ENCODE measurements at regions not wholly inside any gene's neighbourhood (a gene's known extent, or its start where the extent isn't known, plus 50 kb on each side); places are given as distances from the start of the nearest gene placed in this dataset.

DNA sequence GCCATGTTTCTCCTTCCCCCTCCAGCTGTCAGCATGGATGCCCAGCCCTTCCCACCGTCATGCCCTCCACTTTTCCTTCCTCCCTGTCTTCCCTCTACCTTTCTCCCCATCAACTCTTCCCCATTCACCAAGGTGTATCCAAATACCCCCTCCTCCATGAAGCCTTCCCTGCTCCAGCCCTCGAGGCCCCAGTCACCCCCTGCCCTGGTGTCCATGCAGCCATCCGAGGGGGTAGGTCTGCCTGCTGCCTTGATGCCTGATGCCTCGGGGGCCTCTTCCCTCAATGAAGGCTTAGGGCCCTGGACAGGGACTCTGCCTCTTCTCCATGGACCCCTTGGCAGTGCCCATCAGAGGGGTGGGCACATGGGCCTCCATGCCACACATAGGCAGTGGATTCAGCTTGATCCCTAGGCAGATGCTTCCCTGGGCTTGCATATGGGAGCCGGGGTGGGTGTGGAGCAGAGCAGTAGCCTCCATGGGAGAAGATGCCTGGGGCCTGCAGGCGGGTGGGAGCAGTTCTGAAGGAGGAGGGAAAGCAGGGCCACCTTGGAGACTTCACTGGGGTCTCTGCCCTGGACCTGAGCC is 795.8 kb downstream of the BRD1 start:
- DNase-seq, result no peak

DNA sequence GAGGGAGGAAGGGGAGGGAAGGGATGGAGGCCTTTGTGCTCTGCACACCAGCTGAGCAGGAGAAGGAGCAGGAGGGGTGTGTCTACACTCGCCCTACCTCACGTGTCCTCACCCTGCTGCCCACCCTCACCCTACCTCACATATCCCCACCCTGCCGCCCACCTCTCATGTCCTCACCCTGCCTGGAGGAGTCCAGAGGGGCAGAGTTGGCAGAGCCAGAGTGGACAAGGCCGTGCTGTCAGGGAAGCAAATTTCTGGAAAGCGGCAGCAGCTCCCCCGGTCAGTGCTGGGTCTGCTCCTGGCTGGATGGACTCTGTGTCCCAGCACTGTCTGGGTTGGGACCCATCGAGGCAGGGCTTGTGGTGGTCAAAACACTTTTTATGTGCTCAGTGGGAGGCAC is 799.6 kb downstream of the BRD1 start:
- no peak for DNase-seq

DNA sequence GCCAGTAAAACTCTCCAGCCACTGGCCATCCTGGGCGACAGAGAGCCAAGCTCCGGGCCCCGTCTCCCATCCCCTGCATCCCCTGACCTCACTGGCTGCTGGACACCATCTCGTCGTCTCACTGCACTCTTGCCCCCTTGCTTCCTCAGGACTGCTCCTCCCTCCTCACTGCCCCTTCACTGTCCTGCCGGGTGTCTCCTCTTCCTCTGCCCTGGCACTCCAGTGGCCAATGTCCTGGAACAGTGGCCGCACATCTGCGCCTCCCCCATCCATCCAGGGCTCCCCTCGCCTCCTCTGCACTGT is 800.4 kb downstream of the BRD1 start:
- DNase-seq, result no peak

DNA sequence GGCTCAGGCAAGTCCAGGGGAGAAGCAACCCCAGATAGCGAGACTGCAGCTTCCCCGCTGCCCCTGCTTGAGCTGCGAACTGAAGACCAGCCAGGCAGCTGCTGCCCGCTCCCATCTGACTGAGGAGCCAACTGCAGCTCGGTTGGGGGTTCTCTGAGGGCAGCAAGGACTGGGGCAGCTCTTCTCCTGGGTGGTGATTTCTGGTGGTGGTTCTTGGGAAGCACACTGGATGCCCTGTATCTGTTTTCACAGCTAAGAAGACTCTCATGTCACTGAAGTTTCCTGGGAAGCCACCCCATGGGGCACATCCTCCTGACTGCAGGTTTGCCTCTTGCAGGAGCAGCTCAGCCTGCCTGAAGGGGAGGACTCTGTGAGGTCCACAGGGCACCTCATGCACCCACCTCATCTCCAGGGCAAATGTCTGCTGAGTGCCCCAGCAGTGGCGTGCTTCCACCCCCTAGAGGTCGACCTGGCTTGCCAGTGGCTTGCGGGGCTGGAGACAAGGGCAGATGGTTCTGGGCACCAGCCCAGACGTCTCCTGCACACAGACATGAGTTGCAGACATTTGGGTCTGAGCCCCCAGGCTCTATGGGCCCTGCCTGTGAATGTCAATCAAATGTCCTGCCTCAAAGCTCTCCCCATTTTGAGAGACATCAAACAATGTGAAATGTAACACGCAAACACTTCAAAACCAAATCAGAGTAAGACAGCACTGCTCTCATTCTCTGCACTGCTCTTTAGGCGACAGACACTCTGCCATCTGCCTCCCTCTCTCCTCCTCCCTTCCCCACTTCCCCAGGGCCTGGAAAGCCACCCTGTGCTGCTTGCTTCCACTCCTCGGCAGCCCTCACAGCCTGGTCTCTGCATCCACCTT is 800.9 kb downstream of the BRD1 start:
- DNase-seq, result no peak

DNA sequence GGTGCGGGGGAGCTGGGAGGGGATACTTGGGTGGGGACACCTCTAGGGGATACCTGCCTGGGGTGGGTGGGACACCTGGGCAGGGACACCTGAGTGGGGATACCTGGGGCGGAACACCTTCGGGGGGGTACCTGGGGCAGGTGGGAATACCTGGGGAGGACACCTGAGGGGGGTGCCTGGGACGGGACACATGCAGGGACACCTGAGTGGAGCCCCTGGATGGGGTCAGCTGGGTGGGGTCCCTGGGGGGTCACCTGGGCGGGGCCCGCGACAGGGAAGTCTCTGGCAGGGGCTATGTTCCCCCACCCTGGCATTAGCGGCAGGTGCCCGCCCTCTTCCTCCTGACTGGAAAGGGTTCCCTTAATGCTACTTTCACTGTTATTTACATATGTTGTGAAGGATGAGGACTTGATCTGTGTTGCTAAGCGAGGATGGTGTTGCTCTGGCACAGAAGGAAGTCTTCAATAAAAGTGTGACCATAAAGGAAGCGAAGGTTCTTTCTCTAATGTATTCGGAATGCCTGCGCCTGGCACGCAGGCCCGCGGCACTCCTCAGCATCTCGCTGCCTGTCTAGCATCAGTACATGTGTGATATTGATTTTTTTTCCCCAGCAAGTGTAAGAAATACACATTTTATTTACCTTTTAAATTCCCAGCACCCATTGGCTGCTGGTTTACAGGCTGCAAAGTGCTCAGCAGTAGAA is 801.7 kb downstream of the BRD1 start:
- DNase-seq, result no peak

DNA sequence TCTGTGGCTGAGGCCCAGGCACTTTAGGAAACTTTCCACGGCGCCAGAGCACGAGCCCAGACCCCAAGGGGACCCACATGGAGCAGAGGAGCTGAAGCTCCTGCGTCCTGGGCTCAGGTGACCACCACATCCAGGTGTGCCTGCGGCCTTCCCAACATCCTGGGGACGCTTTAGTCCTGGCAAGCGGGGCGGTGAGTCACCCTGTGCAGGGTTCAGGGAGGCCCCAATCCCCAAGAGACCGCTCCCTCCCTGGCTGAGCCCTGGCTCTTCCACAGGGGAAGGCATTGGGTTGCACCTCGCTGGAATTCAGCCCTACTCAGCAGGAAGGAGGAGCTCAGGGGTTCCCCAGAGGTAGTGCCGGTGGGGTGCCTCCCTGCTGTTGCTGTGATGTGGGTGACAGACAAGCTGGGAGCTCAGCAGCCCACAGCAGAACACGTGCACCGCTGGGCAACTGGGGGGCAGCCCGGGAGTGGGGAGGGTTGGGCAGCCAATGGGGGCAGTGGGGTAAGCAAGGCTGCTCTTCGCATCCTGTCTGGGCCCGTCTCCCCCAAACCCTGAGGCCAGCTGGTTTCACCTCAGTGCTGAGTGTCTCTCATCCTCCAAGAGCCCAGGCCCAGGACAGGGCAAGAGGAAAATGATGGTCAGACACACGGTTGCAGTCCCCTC is 802.8 kb downstream of the BRD1 start:
- DNase-seq, result no peak

DNA sequence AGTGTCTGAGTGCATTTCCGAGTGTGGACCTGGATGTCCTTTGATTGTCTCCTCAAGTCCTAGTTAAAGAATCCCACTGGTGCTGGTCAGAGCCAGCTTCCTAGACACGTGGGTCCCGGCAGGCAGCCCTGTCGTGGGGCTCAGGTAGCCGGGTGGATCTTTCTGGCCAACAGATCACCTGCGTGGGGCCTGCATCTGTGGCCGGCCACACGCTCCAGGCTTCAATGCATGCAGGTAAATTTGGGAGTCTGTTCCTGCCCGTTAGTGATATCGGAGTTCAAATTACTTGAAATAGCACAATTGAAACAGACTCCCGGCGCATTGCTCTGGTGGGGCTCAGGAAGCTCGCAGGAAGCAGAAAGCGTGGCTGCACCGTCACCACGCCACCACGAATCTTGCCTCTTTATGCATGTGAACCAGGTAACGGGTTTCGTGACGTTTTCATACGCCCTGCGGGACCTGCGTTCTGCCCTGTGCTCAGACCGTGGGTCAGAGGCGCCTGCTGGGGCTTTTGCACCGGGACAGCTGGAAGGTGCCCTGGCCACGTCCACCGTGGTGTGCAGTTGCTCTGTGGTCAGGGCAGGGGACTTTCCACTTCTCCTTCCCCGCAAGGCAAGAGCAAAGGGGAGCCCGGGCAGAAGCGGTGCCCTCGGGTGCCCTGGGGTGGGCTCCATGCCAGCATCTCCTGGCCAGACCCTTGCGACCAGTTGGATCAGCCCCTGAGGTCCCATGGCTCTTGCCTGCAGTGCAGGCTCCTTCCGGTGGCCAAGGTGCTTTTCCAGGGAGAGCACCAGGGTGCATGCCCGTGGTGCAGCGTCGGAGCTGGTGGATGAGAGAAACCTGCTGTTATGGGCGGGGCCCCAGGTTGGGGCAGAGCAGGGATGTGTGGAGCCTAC is 803.5 kb downstream of the BRD1 start:
- DNase-seq, result no peak

DNA sequence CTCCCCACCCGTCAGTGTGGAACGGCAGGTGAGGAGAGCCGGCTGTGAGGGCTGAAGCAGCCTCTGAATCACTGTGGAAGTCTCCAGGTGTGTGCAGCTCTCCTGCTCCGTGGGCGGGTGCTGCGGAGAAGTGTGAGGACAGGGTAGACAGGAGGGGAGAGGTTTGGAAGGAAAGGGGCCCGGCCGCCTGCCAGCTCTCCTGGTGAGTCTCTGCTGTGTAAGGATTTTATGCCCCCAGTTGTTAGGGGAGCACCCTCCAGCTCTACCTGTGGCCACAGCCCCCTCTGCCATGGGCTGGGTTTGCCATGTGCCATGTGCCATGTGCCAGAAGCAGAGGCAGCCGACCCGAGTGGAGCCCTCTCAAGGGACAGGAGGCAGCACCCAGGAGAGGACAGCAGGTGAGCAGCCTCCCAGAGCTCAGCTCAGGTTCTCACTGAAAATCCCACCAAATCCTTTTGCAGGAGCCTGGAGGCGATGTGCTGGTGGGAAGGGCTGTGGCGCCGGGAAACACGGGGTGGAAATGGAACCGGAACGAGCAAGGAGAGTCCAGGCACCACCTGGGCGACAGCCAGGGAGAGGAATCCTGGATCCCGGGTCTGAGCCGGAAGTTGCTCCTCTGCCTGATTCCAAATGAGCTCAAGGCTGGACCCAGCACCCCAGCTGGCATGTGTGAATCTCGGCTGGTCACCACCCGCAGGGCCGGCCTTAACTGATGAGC is 804.4 kb downstream of the BRD1 start:
- no peak for DNase-seq

DNA sequence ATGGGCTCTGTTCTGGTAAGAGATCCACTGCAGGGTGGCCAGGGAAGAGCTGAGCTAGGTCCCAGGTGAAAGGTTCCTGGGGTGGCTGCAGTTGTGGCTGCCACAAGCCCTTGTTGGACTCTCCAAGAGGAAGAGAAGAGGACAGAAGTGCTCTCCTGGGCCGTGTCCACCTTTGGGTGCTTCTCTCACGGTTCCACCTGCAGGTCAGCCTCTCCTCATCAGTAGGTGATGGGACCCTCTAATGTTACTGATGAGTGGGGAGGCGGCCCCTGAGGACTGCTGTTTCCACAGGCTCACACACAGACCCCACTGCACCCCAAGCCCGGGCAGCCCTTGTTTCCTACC is 804.9 kb downstream of the BRD1 start:
- DNase-seq, result no peak

DNA sequence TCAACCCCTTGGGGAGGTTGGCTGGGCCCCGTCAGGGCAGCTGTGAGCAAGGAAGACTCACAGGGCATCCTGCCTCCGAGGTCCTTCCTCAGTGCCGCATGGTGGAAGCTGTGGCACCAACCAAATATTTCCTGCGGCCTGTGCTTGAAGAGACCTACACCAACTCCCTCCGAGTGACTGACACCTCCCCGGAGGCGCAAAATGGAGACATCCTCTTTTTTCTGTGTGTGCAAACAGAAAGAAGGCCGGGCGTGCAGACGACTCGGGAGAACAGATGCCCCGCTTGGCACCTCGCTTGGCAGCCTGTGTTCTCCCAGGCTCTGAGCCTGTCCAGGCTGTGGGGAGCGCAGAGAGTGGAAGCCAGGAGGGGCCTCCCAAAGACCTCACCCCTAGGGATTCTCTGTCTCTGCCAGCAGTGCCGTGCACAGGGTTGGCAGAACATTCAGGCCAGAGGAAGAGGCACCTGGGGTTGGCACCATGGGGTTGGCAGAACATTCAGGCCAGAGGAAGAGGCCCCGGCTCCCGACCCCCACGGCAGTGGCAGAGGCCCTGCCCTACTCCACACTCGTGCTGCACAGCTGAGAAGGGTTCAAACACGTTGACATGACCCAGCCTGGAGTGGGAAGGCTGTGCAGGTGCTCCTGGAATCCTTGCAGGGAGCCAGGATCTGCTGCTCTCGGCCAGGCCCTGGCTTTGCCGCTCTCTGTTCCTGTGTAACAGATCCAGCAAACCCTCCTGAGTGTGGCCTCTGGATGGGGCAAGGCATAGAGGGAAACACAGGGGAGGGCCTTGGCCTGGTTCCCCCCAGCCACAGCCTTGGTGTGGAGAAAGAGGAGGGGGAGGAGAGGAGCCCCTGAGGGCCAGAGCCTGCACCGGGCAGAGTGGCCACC is 805.5 kb downstream of the BRD1 start:
- no peak for DNase-seq

DNA sequence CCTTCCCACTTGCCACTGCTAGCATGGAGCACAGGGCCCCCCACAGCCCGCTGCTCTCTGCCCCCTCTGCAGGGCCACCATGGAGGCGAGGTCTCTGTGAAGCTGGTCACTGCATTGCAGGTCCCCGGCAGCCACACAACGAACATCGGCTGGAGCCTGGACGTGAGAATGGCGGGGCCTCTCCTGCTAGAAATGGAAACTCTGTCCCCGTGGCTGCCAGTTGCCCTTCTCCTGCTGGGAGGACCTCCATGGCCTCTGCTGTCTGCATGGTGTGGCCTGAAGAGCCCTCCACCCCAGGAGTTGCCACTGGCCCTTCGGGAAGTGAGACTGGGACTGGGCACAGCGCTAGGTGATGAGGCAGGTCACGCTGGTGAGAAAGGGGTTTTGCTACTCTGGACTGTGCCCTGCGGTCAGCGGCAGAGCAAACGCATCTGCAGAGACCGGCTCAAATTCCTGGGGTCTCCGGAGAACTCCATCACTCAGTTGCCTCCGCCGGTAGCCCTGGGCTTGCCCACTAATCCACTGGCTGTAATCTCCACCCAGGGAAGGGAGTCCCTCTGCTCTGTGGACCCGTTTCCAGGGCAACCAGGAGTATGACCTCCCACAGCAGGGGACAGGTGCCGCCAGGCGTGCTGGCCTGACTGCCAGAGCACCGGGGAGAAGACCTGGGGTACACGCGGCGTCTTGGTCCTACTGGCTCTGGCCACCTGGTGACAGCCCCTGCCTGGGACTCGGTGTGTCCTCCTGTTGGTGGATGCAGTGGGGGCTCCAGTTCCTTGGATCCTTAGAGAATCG is 806.3 kb downstream of the BRD1 start:
- no peak for DNase-seq

DNA sequence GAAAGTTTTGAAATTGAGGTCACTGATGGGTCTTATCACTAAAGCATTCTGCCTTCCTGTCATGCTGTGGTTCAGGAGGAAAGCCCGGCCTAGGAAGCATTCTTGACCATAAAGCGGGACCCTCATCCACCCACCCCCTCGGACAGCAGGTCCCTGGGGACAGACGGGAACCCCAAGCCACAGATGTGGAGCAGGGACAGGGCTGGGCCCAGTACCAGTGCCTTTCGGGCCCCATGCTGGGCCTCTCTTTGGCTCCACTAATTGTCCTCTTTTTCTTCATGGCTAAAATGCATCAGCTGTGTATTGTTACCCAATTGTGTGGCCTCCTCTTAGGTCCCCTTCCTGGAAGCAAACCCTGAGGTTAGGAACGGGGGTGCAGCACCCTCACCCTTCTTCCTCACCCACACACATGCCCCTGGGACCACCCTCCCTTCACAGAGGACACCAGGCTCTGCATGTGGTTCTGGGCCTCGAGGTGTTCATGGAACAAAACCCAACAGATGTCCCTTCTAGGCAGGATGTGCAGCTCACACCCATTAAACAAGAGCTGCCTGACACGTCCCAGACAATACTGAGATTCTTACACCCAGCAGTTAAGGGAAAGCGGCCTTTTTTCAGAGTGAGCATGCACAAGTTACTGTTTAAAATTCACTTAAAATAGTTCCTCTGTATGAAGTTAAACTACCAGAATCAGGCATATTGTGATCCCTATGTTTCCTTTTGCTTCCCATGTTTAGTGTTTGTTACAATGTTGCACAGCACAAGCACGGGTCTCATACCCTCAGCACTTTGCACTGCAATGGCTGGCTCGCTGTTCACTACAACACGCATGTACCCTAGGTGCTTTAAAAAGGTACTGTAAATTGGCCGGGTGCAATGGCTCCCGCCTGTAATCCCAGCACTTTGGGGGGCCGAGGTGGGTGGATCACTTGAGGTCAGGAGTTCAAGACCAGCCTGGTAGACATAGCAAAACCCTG is 807.6 kb downstream of the BRD1 start:
- DNase-seq, result no peak

DNA sequence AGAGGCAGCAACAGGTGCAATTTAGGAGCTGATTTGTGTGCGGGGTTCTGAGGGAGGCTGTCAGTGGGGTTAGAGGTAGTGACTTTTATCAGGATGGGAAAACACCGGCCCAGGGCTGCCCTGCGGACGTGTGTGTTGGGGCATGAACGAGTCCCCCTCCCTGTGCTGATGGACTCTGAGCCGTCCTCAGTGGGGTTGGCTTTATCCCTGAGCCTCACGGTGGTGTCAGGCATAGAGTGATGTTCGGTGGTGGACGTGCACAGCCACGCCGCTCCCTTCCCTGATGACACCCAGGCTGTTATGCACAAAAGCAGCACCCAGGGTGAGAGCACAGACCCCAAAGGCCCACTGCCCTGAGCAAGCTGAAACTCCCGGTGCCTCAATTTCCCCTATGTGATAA is 809.1 kb downstream of the BRD1 start:
- DNase-seq, result no peak

DNA sequence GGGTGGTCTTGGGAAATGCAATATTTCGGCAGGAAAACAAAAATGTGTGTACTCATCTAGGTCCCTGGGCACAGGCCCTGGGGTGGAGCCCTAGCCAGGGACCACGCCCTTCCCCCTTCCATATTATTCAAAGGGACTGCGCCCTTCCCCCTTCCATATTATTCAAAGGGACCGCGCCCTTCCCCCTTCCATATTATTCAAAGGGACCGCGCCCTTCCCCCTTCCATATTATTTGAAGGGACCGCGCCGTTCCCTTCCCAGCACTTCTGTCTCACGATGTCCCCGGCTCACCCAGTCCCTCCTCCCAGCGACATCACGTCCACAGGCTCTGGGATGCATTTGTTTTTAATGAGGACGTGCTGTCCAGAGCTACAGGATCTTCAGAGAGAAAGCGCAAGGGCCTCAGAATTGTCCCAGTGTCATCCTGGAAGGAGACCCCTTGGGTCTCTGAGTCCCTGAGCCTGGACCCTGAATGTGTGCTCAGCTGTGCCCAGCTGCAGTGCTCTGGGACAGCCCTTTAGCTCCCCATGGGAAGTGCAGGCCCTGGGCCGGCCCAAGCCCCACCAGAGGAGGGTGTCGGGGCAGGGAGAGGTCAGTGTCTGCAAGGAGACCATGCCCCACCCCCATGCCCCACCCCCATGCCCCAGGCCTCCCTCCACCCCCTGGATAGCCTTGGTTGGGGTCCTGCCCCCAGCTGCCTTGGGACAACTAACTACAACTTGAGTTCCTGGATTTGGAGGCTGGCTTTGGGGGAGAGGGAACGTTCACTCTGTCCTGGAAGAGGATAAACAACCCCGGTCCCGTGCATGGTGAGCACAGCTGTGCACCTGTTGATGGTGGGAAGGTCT is 810.0 kb downstream of the BRD1 start:
- DNase-seq, result no peak

DNA sequence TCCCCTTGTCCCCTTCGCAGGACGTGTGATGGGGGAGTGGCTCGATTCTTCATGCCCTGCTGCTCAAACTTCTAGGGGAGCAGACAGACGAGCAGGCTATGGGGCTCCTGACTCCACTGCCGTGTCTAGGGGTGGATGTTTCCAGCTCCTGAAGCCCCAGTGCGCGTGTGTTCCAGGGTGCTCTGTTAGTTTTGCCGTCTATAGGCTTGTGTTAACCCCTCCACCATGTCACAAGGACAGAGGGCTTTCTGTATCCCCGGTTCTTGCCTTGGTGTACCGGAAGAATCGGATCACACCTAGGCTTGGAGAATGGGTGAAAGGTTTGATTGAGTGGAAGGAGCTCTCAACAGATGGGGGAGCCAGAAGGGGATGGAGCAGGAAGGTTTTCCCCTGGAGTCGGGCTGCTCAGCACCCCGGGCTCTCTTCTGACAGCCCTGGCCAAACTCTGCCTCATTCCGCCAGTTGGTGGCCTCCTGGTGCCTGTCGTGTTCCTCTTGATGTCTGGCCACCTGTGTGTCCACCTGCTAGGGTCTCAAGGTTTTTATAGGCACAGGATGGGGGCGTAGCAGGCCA is 810.7 kb downstream of the BRD1 start:
- DNase-seq, result no peak

DNA sequence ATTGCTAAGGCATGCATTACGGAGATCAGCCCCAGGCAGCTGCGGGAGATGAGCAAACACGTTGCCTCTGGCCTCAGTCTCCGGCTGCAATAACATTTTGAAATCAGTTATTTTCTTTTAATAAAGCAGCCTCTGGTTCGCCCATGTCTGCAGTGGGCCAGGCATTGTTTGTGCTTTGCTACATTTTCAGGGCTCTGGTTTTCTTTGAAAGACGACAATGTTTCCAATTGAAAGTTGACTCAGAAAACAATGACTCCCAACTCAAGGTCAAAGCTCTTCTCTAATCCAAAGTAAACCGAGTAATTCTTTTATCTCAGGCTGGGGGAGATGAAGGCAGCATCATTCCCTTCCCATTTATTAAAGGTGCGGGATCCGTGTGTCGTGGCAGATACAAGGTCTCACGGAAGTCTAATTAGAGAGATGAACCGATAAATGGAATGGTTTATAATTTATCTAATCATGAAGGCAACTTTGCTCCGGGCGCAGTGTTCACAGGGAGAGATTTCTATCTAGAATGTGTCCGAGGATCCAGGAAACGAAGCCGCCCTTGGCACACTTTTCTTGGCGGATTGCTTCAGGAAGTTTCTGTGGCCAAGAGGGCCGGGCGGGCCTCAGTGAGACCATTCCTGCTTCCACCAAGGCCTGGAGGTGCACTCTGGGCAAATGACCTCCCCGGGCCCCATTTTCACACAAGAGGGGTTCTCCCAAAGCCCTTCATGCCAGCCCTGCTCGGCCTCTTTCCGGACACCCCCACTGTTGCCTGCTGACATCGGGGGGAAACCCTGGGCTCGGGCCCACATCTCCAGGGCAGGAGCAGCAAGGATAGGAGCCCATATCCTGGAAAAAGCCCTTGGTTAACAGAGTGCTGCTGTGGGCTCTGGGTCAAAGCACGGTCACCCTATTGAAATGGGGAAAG is 811.4 kb downstream of the BRD1 start:
- no peak for DNase-seq
